WERI-Rb-1 (cell line): ENCODE measurements at regions not wholly inside any gene's neighbourhood (a gene's known extent, or its start where the extent isn't known, plus 50 kb on each side); places are given as distances from the start of the nearest gene placed in this dataset.
"Not testable (repeated sequence)": the region's sequence is repeated elsewhere in the genome, so short reads cannot be mapped to it uniquely, and the experiment has no call there.

Source experiments
- DNase-seq: peaks from one replicate; pipeline ENCODE4 v3.0.0-alpha.2; 2020
- H3K27ac ChIP-seq: fragments of 250-450 bp; sonication (Bioruptor Pico); 2 replicates; pipeline ENCODE4 v1.5.1; 2020; ENCODE audit warnings: mild to moderate bottlenecking, moderate library complexity
- H3K27me3 ChIP-seq: fragments of 250-450 bp; sonication (Bioruptor Pico); 2 replicates; pipeline ENCODE4 v1.5.1; 2021; ENCODE audit warnings: mild to moderate bottlenecking, low read depth, moderate library complexity; ENCODE audit not compliant: insufficient read depth, severe bottlenecking
- H3K36me3 ChIP-seq: fragments of 250-450 bp; sonication (Bioruptor Pico); 2 replicates; pipeline ENCODE4 v1.5.1; 2020; ENCODE audit warnings: mild to moderate bottlenecking, moderate library complexity
- H3K4me3 ChIP-seq: 2 replicates; pipeline ENCODE4 v1.5.1; 2011; ENCODE audit warnings: low read depth, mild to moderate bottlenecking, control low read depth, low read length
- H3K9me3 ChIP-seq: fragments of 250-450 bp; sonication (Bioruptor Pico); 2 replicates; pipeline ENCODE4 v1.5.1; 2021; ENCODE audit warnings: mild to moderate bottlenecking, moderate library complexity; ENCODE audit not compliant: severe bottlenecking
- TF ChIP-seq, protein P1 (sequence below): IDR thresholded peaks from 2 replicates; pipeline ENCODE4 v1.5.1; 2011; ENCODE audit warnings: low read depth, mild to moderate bottlenecking, control low read depth, inconsistent platforms, low read length

DNA sequence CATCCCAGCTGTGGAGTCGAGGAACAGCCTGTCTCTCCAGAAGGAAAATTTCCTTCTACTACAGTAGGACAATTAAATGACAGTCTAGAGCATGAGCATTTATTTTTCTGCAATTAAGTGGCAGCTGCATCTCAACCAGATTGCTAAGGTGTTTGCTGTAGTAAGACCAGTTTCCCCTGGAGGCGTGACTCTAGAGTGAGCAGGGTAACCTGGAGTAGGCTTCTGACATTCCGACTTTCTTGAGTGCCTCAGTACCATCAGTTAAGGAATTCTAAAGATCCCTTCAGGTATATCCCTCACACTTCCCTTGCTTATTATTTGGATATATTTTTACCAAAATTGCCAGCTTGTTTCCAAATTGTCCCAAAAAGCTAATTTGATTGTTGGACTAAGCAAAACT lies 59.2 kb upstream of the IRX2 start:
- Histone ChIP-seq H3K4me3 (no peak overlapping the region), H3K27me3 (no peaks in the 10 kb centered on the region), H3K9me3 (no peaks in the 10 kb centered on the region), H3K36me3 (no peaks in the 10 kb centered on the region), H3K27ac (no peak overlapping the region)
- no peak for DNase-seq
- TF ChIP-seq, protein P1, sequence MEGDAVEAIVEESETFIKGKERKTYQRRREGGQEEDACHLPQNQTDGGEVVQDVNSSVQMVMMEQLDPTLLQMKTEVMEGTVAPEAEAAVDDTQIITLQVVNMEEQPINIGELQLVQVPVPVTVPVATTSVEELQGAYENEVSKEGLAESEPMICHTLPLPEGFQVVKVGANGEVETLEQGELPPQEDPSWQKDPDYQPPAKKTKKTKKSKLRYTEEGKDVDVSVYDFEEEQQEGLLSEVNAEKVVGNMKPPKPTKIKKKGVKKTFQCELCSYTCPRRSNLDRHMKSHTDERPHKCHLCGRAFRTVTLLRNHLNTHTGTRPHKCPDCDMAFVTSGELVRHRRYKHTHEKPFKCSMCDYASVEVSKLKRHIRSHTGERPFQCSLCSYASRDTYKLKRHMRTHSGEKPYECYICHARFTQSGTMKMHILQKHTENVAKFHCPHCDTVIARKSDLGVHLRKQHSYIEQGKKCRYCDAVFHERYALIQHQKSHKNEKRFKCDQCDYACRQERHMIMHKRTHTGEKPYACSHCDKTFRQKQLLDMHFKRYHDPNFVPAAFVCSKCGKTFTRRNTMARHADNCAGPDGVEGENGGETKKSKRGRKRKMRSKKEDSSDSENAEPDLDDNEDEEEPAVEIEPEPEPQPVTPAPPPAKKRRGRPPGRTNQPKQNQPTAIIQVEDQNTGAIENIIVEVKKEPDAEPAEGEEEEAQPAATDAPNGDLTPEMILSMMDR = no peak

DNA sequence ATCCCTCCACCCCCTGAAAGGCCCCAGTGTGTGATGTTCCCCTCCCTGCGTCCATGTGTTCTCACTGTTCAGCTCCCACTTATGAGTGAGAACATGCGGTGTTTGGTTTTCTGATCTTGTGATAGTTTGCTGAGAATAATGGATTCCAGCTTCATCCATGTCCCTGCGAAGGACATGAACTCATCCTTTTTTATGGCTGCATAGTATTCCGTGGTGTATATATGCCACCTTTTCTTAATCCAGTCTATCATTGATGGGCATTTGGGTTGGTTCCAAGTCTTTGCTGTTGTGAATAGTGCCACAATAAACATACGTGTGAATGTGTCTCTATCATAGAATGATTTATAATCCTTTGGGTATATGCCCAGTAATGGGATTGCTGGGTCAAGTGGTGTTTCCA lies 55.8 kb upstream of the IRX2 start:
- not testable (repeated sequence) for H3K36me3 ChIP-seq, H3K9me3 ChIP-seq, H3K27me3 ChIP-seq, DNase-seq, H3K4me3 ChIP-seq, H3K27ac ChIP-seq

DNA sequence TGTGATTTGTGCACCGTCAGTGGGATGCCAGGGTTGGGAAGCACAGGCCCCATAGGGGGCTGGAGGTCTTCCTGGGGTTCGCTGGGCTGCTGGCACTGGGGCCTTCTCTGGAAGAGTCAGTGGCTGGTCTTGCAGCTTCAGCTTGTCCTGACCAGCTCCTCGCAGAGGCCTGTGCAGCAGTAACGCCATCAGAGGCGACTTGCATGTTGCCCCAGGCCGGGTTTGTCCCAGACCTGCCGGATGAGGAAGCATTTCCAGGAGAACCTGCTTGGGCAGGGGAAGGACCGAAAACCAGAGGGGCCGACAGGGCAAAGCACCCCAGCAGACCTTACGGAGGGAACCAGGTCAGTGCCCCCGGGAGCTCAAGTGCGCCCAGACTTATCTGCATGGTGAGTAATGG lies 54.7 kb upstream of the IRX2 start:
- no peak overlapping the region for H3K27ac ChIP-seq
- H3K27me3 ChIP-seq = no peaks in the 10 kb centered on the region
- no peak for DNase-seq
- H3K4me3 ChIP-seq = no peak overlapping the region
- no peaks in the 10 kb centered on the region for H3K36me3 ChIP-seq
- TF ChIP-seq, protein P1 = no peak
- no peaks in the 10 kb centered on the region for H3K9me3 ChIP-seq

DNA sequence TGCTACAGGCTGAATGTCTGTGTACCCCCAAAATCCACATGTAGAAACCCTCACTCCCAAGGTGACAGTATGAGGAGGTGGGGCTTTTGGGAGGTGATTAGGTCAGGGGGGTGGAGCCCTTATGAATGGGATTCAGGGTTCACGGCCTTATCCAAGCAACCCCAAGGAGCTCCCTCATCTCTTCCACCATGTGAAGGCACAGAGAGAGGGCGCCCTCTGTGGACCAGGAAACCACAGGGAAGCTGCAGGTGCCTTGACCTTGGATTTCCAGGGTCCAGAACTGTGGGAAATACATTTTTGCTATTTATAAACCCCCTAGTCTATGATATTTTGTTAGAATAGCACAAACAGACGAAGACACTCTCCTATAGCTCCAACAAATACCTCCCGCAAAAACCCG lies 53.6 kb upstream of the IRX2 start:
- TF ChIP-seq, protein P1 = peak; percentile 71
- no peak overlapping the region for H3K27ac ChIP-seq
- no peaks in the 10 kb centered on the region for H3K36me3 ChIP-seq
- H3K9me3 ChIP-seq = no peaks in the 10 kb centered on the region
- DNase-seq = peak; percentile 53
- H3K27me3 ChIP-seq = no peaks in the 10 kb centered on the region
- H3K4me3 ChIP-seq = no peak overlapping the region

DNA sequence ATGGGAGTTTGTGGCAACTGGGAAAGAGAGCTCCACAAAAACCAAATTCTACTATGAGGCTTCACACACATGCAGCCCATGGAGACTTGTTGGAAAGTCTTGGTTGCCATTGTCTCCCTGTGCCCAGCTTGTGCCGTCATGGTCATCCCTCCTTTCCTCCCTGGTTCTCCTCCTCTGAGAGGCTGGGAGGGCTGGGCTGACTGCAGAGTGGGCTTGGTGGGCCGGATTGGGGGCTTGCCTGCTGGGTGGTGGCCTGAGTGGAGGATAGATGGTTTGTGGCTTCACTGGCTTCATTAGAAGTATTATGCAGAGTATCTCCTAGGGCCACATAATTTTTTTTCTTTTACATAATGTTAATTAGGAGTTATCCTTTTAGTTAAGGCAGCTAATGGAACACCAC lies 52.3 kb upstream of the IRX2 start:
- no peak for DNase-seq
- TF ChIP-seq, protein P1 = no peak

DNA sequence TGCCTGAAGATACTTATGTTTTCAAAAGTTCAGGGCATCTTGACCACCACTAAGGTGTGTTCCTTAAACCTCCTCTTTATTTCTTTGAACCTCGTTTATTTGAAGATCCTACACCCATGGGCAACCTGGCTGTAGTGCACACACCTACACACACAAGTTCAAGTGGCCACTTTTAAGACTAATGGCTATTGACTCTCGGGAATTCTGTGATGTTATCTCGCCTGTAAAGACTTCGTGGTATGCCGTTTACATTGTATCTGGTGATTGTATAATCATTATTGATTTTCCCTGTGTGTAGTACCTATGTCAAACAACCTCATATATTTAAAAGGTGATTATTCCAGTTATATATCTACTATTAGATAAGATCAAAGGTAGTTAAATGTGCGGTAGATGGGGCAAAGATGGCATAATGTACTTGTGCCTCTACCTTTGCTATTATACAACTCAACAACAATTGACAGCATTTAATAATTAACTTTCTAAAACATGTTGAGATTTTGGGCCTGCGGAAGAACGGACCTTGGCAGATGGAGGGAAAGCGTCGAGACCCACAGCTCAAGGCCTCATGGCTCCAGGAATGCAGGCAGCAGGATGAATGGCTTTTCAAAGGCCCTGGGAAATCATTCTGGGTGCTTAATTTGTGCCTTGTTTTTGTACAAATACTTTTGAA lies 51.4 kb upstream of the IRX2 start:
- H3K27me3 ChIP-seq = no peaks in the 10 kb centered on the region
- H3K36me3 ChIP-seq = no peaks in the 10 kb centered on the region
- TF ChIP-seq, protein P1 = no peak
- no peak for DNase-seq
- no peaks in the 10 kb centered on the region for H3K9me3 ChIP-seq
- no peak overlapping the region for H3K4me3 ChIP-seq
- H3K27ac ChIP-seq = no peak overlapping the region

More for the DNA sequence above, 52.3 kb upstream of the IRX2 start:
- Histone ChIP-seq H3K9me3 (no peaks in the 10 kb centered on the region), H3K27me3 (no peaks in the 10 kb centered on the region), H3K4me3 (no peak overlapping the region), H3K36me3 (no peaks in the 10 kb centered on the region), H3K27ac (no peak overlapping the region)
